H1 (cell line): ENCODE measurements at regions not wholly inside any gene's neighbourhood (a gene's known extent, or its start where the extent isn't known, plus 50 kb on each side); places are given as distances from the start of the nearest gene placed in this dataset.
"Not testable (repeated sequence)": the region's sequence is repeated elsewhere in the genome, so short reads cannot be mapped to it uniquely, and the experiment has no call there.

Experiments
- CTCF ChIA-PET: fragments of 300-600 bp; sonication (Branson Sonifier 250); formaldehyde crosslinking; loops from one replicate; lab custom pipeline; 2021; ENCODE audit not compliant: partially characterized antibody; lab: Charles Lee
- POLR2A ChIA-PET: fragments of 300-600 bp; sonication (Branson Sonifier 250); formaldehyde crosslinking; loops from one replicate; lab custom pipeline; 2021; ENCODE audit warnings: inconsistent platforms; ENCODE audit not compliant: partially characterized antibody; lab: Charles Lee
- DNase-seq, 2 experiments: peaks; one replicate each; pipeline versions ENCODE4 v3.0.0 to v3.0.0-alpha.2; 2010 to 2022; ENCODE audit warnings: low spot score in 2 of 2, low read depth in 1 of 2, mixed read lengths in 1 of 2
- FAIRE-seq: peaks from 2 replicates; lab custom pipeline; 2011; peaks lifted over from hg19 to GRCh38; lab: Jason Lieb, UNC
- H2AFZ ChIP-seq: 2 replicates; pipeline ENCODE4 v1.8.1; 2012; ENCODE audit warnings: low read length, inconsistent platforms
- H2AK5ac ChIP-seq: 2 replicates; pipeline ENCODE4 v1.6.1; 2013; ENCODE audit warnings: low read depth, low read length
- H2BK120ac ChIP-seq: replicated peaks from 2 replicates; pipeline ENCODE3; 2013; ENCODE audit warnings: low read depth, low read length, inconsistent platforms
- H2BK12ac ChIP-seq: 2 replicates; pipeline ENCODE4 v1.6.1; 2013; ENCODE audit warnings: low read depth, low read length
- H2BK15ac ChIP-seq: 2 replicates; pipeline ENCODE4 v1.6.1; 2013; ENCODE audit warnings: low read length
- H2BK20ac ChIP-seq: 2 replicates; pipeline ENCODE4 v1.6.1; 2013; ENCODE audit warnings: low read length
- H2BK5ac ChIP-seq: 2 replicates; pipeline ENCODE4 v1.6.1; 2013; ENCODE audit warnings: low read depth, low read length
- H3K14ac ChIP-seq: 2 replicates; pipeline ENCODE4 v1.6.1; 2013; ENCODE audit warnings: inconsistent platforms; ENCODE audit not compliant: insufficient read length
- H3K18ac ChIP-seq: 2 replicates; pipeline ENCODE4 v1.6.1; 2013; ENCODE audit warnings: low read length; ENCODE audit errors: extremely low read depth
- H3K23ac ChIP-seq: 2 replicates; pipeline ENCODE4 v1.6.1; 2013; ENCODE audit warnings: inconsistent platforms; ENCODE audit not compliant: insufficient read length
- H3K23me2 ChIP-seq: 2 replicates; pipeline ENCODE4 v1.6.1; 2013; ENCODE audit warnings: low read depth, low read length
- H3K27ac ChIP-seq: 2 replicates; pipeline ENCODE4 v1.6.1; 2011; ENCODE audit warnings: low read depth, low read length, inconsistent platforms
- H3K27me3 ChIP-seq, 4 experiments: replicated peaks in 1 of 4; 1 replicate in 1 of 4; 2 replicates in 3 of 4; pipeline versions ENCODE4 v1.6.1 to v1.8.1; 2011 to 2013; ENCODE audit warnings: low read length in 3 of 4, mild to moderate bottlenecking in 3 of 4, inconsistent platforms in 2 of 4, mixed read lengths in 2 of 4, moderate library complexity in 1 of 4; ENCODE audit not compliant: control insufficient read depth in 3 of 4, insufficient read depth in 3 of 4; ENCODE audit errors: extremely low read depth in 1 of 4
- H3K36me3 ChIP-seq, 4 experiments: 2 replicates each; pipeline versions ENCODE4 v1.6.1 to v1.8.1; 2011 to 2013; ENCODE audit warnings: mild to moderate bottlenecking in 4 of 4, low read length in 3 of 4, moderate library complexity in 2 of 4, control low read depth in 1 of 4, inconsistent platforms in 1 of 4; ENCODE audit not compliant: insufficient read depth in 4 of 4, control insufficient read depth in 2 of 4
- H3K4ac ChIP-seq: replicated peaks from 2 replicates; pipeline ENCODE3; 2013; ENCODE audit warnings: low read length, low read depth, mixed read lengths, inconsistent platforms; ENCODE audit not compliant: insufficient read length
- H3K4me1 ChIP-seq, 4 experiments: replicated peaks in 1 of 4; 1 replicate in 1 of 4; 2 replicates in 3 of 4; pipeline versions ENCODE4 v1.6.1 to v1.8.1; 2011 to 2013; ENCODE audit warnings: low read length in 3 of 4, inconsistent platforms in 2 of 4, mixed read lengths in 1 of 4; ENCODE audit not compliant: insufficient read depth in 4 of 4, control insufficient read depth in 3 of 4
- H3K4me2 ChIP-seq, 2 experiments: 2 replicates each; pipeline versions ENCODE4 v1.6.1 to v1.8.1; 2011 to 2013; ENCODE audit warnings: low read depth in 2 of 2, low read length in 2 of 2, control low read depth in 1 of 2, inconsistent platforms in 1 of 2, mild to moderate bottlenecking in 1 of 2; ENCODE audit not compliant: insufficient read depth in 1 of 2
- H3K4me3 ChIP-seq, 4 experiments: fragments of 200-600, 300-600 bp in 1 of 4; sonication (generic), shearing (Covaris generic), sonication (Bioruptor Twin) in 1 of 4; 2 replicates each; pipeline versions ENCODE4 v1.5.1 to v1.8.1; 2011 to 2016; ENCODE audit warnings: low read length in 4 of 4, low read depth in 3 of 4, control low read depth in 2 of 4, inconsistent platforms in 2 of 4, mild to moderate bottlenecking in 2 of 4, mixed read lengths in 1 of 4, moderate library complexity in 1 of 4; ENCODE audit not compliant: insufficient read depth in 2 of 4; ENCODE audit errors: extremely low read depth in 1 of 4
- H3K56ac ChIP-seq: replicated peaks from 2 replicates; pipeline ENCODE3; 2013; ENCODE audit warnings: low read depth, mild to moderate bottlenecking, mixed read lengths, low read length, inconsistent platforms; ENCODE audit not compliant: insufficient read length
- H3K79me1 ChIP-seq: 2 replicates; pipeline ENCODE4 v1.6.1; 2013; ENCODE audit warnings: low read depth, low read length, control low read depth
- H3K79me2 ChIP-seq, 2 experiments: 2 replicates each; pipeline versions ENCODE4 v1.6.1 to v1.8.1; 2012 to 2013; ENCODE audit warnings: low read length in 2 of 2, mild to moderate bottlenecking in 2 of 2, inconsistent platforms in 1 of 2; ENCODE audit not compliant: insufficient read depth in 2 of 2, control insufficient read depth in 1 of 2
- H3K9ac ChIP-seq, 4 experiments: replicated peaks in 1 of 4; 1 replicate in 1 of 4; 2 replicates in 3 of 4; pipeline versions ENCODE4 v1.6.1 to v1.8.1; 2011 to 2013; ENCODE audit warnings: low read depth in 3 of 4, low read length in 3 of 4, control low read depth in 2 of 4, mild to moderate bottlenecking in 2 of 4, moderate library complexity in 2 of 4, inconsistent platforms in 1 of 4; ENCODE audit errors: extremely low read depth in 1 of 4
- H3K9me3 ChIP-seq, 2 experiments: 2 replicates each; pipeline versions ENCODE4 v1.6.1 to v1.8.1; 2012 to 2013; ENCODE audit warnings: mild to moderate bottlenecking in 2 of 2, moderate library complexity in 2 of 2, control low read depth in 1 of 2, inconsistent platforms in 1 of 2, low read depth in 1 of 2, low read length in 1 of 2, mixed read lengths in 1 of 2; ENCODE audit not compliant: insufficient read depth in 2 of 2
- H4K20me1 ChIP-seq, 2 experiments: replicated peaks in 1 of 2; 2 replicates each; pipeline versions ENCODE3 to v1.8.1; 2011 to 2013; ENCODE audit warnings: inconsistent platforms in 2 of 2, low read length in 2 of 2, mild to moderate bottlenecking in 1 of 2; ENCODE audit not compliant: insufficient read depth in 2 of 2, control insufficient read depth in 1 of 2
- H4K5ac ChIP-seq: 2 replicates; pipeline ENCODE4 v1.6.1; 2013; ENCODE audit warnings: low read length, low read depth, mixed read lengths, inconsistent platforms; ENCODE audit not compliant: insufficient read length
- H4K8ac ChIP-seq: 2 replicates; pipeline ENCODE4 v1.8.0; 2013; ENCODE audit warnings: mild to moderate bottlenecking, moderate library complexity, low read length, inconsistent platforms; ENCODE audit not compliant: insufficient read depth; ENCODE audit errors: extremely low read depth
- H4K91ac ChIP-seq: replicated peaks from 2 replicates; pipeline ENCODE3; 2013; ENCODE audit warnings: low read length, mixed read lengths, inconsistent platforms; ENCODE audit not compliant: insufficient read length
- WGBS, 2 experiments: shearing (Covaris generic) in 1 of 2; methylation state at CpG; one replicate each; pipeline versions ENCODE4 v1.1.6 to v1.1.7; 2013 to 2015; ENCODE audit warnings: low lambda C conversion rate in 2 of 2, mixed read lengths in 2 of 2, inconsistent platforms in 1 of 2, low coverage in 1 of 2, missing lambda C conversion rate in 1 of 2; ENCODE audit not compliant: insufficient replicate concordance in 2 of 2, insufficient coverage in 1 of 2, insufficient read length in 1 of 2; ENCODE audit errors: extremely low coverage in 1 of 2, missing lambda C conversion rate in 1 of 2; 5-methylcytosine and 5-hydroxymethylcytosine counted together

DNA sequence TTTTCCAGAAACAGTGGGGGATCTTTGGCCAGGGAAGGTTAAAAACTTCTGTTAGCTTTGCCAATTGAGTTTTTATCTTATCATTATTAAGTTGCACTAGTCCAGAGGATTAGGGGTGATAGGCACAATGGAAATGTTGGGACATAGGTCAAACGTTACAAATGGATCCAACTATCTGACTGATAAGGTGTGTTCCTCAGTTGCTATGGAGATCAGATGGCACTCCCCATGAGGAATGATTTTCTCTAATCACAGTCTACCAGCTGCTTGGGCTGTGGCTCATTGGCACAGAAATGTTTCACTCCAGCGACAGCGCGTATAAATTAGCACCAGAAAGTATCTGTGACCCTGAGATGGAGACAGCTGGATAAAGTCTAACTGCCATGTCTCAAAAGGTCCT lies 106.2 kb downstream of the NBPF11 start:
- H3K9ac ChIP-seq, H3K18ac ChIP-seq, H2BK5ac ChIP-seq, H4K91ac ChIP-seq, H3K79me2 ChIP-seq, H2BK15ac ChIP-seq, H3K23ac ChIP-seq, H3K4me3 ChIP-seq, H3K56ac ChIP-seq, H2AK5ac ChIP-seq, FAIRE-seq, POLR2A ChIA-PET, H2BK120ac ChIP-seq, CTCF ChIA-PET, H4K8ac ChIP-seq, H3K14ac ChIP-seq, H3K36me3 ChIP-seq, H4K20me1 ChIP-seq, H2AFZ ChIP-seq, H2BK20ac ChIP-seq, H3K9me3 ChIP-seq, DNase-seq, H3K23me2 ChIP-seq, H3K27ac ChIP-seq, H3K4ac ChIP-seq, H4K5ac ChIP-seq, H3K79me1 ChIP-seq, H2BK12ac ChIP-seq, H3K4me1 ChIP-seq, H3K4me2 ChIP-seq, H3K27me3 ChIP-seq: not testable (repeated sequence)
- 100% methylated on average over 3 of the region's 4 CpGs; no CpG with 5 or more reads in 1 of the 2 experiments for WGBS, 2 experiments

DNA sequence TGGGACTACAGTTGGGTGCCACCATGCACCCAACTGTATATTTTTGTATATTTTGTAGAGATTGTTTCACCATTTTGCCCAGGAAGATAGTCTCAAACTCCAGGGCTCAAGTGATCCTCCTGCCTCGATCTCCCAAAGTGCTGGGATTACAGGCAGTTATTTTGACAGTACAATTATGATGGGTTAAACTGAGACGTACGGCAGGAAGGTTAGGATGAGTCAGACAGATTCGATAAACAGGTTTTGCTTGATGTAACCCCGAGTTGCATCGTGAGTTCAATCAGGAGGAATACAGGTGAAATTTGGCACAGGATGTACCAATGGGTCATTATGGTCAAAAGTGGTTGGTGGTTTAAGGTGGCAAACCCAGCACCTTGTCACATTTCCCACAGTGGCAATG lies 107.6 kb downstream of the NBPF11 start:
- 81% methylated on average over 6 of the region's 6 CpGs; no CpG with 5 or more reads in 1 of the 2 experiments for WGBS, 2 experiments
- POLR2A ChIA-PET, H3K27me3 ChIP-seq: not testable (repeated sequence)

More for the DNA sequence above, 107.6 kb downstream of the NBPF11 start:
- H2BK120ac ChIP-seq, H3K4me2 ChIP-seq, H3K14ac ChIP-seq, H3K4ac ChIP-seq, H2BK15ac ChIP-seq, H3K79me2 ChIP-seq, H2BK12ac ChIP-seq, H3K9me3 ChIP-seq, H3K23me2 ChIP-seq, H3K56ac ChIP-seq, FAIRE-seq, H3K18ac ChIP-seq, H3K23ac ChIP-seq, H4K8ac ChIP-seq, H3K27ac ChIP-seq, H3K4me3 ChIP-seq, H2BK5ac ChIP-seq, H4K20me1 ChIP-seq, H3K79me1 ChIP-seq, H4K91ac ChIP-seq, H4K5ac ChIP-seq, CTCF ChIA-PET, H2AFZ ChIP-seq, H2AK5ac ChIP-seq, DNase-seq, H3K4me1 ChIP-seq, H2BK20ac ChIP-seq, H3K36me3 ChIP-seq, H3K9ac ChIP-seq: not testable (repeated sequence)
